HEK293T (cell line): ENCODE measurements at regions not wholly inside any gene's neighbourhood (a gene's known extent, or its start where the extent isn't known, plus 50 kb on each side); places are given as distances from the start of the nearest gene placed in this dataset.
"Not testable (repeated sequence)": the region's sequence is repeated elsewhere in the genome, so short reads cannot be mapped to it uniquely, and the experiment has no call there.

Experiments used
- CTCF ChIA-PET: fragments of 350-600 bp; formaldehyde crosslinking; extraction: SDS; loops from one replicate; lab custom pipeline; 2021; ENCODE audit warnings: antibody characterized with exemption, inconsistent platforms; lab: Yijun Ruan, JAX
- POLR2A ChIA-PET: fragments of 350-600 bp; formaldehyde crosslinking; extraction: SDS; loops from one replicate; lab custom pipeline; 2020; ENCODE audit warnings: antibody characterized with exemption, inconsistent platforms; lab: Yijun Ruan, JAX
- DNase-seq: peaks from one replicate; pipeline ENCODE4 v3.0.0; 2012; ENCODE audit warnings: mixed read lengths; ENCODE audit errors: extremely low spot score
- ARNT ChIP-seq: fragments of 450-650 bp; IDR thresholded peaks from 2 replicates; pipeline ENCODE4 v1.6.1; 2017; ENCODE audit warnings: mild to moderate bottlenecking
- CTBP1 ChIP-seq: fragments of 450-650 bp; IDR thresholded peaks from 2 replicates; pipeline ENCODE4 v1.6.1; 2016; ENCODE audit warnings: borderline replicate concordance
- ELF4 ChIP-seq: fragments of 450-650 bp; IDR thresholded peaks from 2 replicates; pipeline ENCODE4 v1.6.1; 2017; ENCODE audit warnings: antibody characterized with exemption
- FOXA1 ChIP-seq: fragments of 450-650 bp; IDR thresholded peaks from 2 replicates; pipeline ENCODE4 v1.6.1; 2016; ENCODE audit warnings: mild to moderate bottlenecking
- FOXK2 ChIP-seq: fragments of 450-650 bp; IDR thresholded peaks from 2 replicates; pipeline ENCODE4 v1.6.1; 2016; ENCODE audit warnings: mild to moderate bottlenecking
- FOXM1 ChIP-seq: fragments of 450-650 bp; IDR thresholded peaks from 2 replicates; pipeline ENCODE4 v1.6.1; 2017; ENCODE audit warnings: mild to moderate bottlenecking, borderline replicate concordance
- L3MBTL2 ChIP-seq: fragments of 450-650 bp; conservative IDR thresholded peaks from 2 replicates; pipeline ENCODE4 v1.6.1; 2016; ENCODE audit warnings: mild to moderate bottlenecking
- NFRKB ChIP-seq: fragments of 450-650 bp; IDR thresholded peaks from 2 replicates; pipeline ENCODE4 v1.6.1; 2016; ENCODE audit warnings: mild to moderate bottlenecking, moderate library complexity
- PKNOX1 ChIP-seq: fragments of 450-650 bp; IDR thresholded peaks from 2 replicates; pipeline ENCODE4 v1.6.1; 2016
- TARDBP ChIP-seq: fragments of 450-650 bp; IDR thresholded peaks from 2 replicates; pipeline ENCODE4 v1.6.1; 2016

GRCh38 chr16:29302976-29303375 is 103.5 kb downstream of the NPIPB11 start:
- DNase-seq: no peak
- TF ChIP-seq ELF4 (no peak), PKNOX1 (no peak), TARDBP (no peak), FOXA1 (no peak), CTBP1 (no peak), L3MBTL2 (no peak), FOXM1 (no peak), NFRKB (no peak), FOXK2 (no peak), ARNT (no peak)
- POLR2A ChIA-PET: no interaction called here
- CTCF ChIA-PET: no interaction called here

GRCh38 chr16:29302433-29302832 is 104.1 kb downstream of the NPIPB11 start:
- DNase-seq, CTCF ChIA-PET, POLR2A ChIA-PET: not testable (repeated sequence)

GRCh38 chr16:29301662-29302285 is 104.7 kb downstream of the NPIPB11 start:
- CTCF ChIA-PET, POLR2A ChIA-PET, DNase-seq: not testable (repeated sequence)

GRCh38 chr16:29300541-29301535 is 105.7 kb downstream of the NPIPB11 start:
- DNase-seq, CTCF ChIA-PET, POLR2A ChIA-PET: not testable (repeated sequence)

- POLR2A ChIA-PET, DNase-seq: not testable (repeated sequence)
These were observed 106.5 kb downstream of the NPIPB11 start for GRCh38 chr16:29300030-29300491.

GRCh38 chr16:29298997-29299396 is 107.5 kb downstream of the NPIPB11 start:
- CTCF ChIA-PET, DNase-seq, POLR2A ChIA-PET: not testable (repeated sequence)

More at GRCh38 chr16:29300030-29300491, 106.5 kb downstream of the NPIPB11 start:
- CTCF ChIA-PET: not testable (repeated sequence)

- CTCF ChIA-PET, POLR2A ChIA-PET, DNase-seq: not testable (repeated sequence)
These were observed 108.2 kb downstream of the NPIPB11 start for GRCh38 chr16:29298307-29298706.

GRCh38 chr16:29297809-29298177 is 108.7 kb downstream of the NPIPB11 start:
- CTCF ChIA-PET, DNase-seq, POLR2A ChIA-PET: not testable (repeated sequence)

GRCh38 chr16:29297144-29297808 is 109.2 kb downstream of the NPIPB11 start:
- DNase-seq, POLR2A ChIA-PET, CTCF ChIA-PET: not testable (repeated sequence)

- POLR2A ChIA-PET, CTCF ChIA-PET, DNase-seq: not testable (repeated sequence)
These were observed 110.3 kb downstream of the NPIPB11 start for GRCh38 chr16:29296176-29296575.

- CTCF ChIA-PET, DNase-seq, POLR2A ChIA-PET: not testable (repeated sequence)
These were observed 111.3 kb downstream of the NPIPB11 start for GRCh38 chr16:29294951-29295795.

GRCh38 chr16:29294400-29294933 is 112.0 kb downstream of the NPIPB11 start:
- DNase-seq, POLR2A ChIA-PET, CTCF ChIA-PET: not testable (repeated sequence)

- CTCF ChIA-PET, POLR2A ChIA-PET, DNase-seq: not testable (repeated sequence)
These were observed 113.0 kb downstream of the NPIPB11 start for GRCh38 chr16:29293545-29293944.

GRCh38 chr16:29292952-29293471 is 113.5 kb downstream of the NPIPB11 start:
- CTCF ChIA-PET, POLR2A ChIA-PET: not testable (repeated sequence)

More at GRCh38 chr16:29292952-29293471, 113.5 kb downstream of the NPIPB11 start:
- DNase-seq: not testable (repeated sequence)
